NCI-H146 treated with DMSO at 0.1 percent for 48 hours (cell line): ENCODE measurements at regions not wholly inside any gene's neighbourhood (a gene's known extent, or its start where the extent isn't known, plus 50 kb on each side); places are given as distances from the start of the nearest gene placed in this dataset.

ENCODE experiments used
- DNase-seq: peaks from one replicate; lab custom pipeline; 2025; ENCODE audit not compliant: unreplicated experiment; lab: John Stamatoyannopoulos, UW

- DNase-seq: no peak
Measured at GRCh38 chr3:150040097-150040496, 69.4 kb upstream of the PFN2 start.

- no peak for DNase-seq
Measured at GRCh38 chr3:150038830-150039229, 68.1 kb upstream of the PFN2 start.

GRCh38 chr3:150036780-150037179, 66.1 kb upstream of the PFN2 start:
- no peak for DNase-seq

GRCh38 chr3:150035910-150036612, 65.4 kb upstream of the PFN2 start:
- no peak for DNase-seq

- peak; percentile 23 for DNase-seq
Measured at GRCh38 chr3:150035301-150035779, 64.6 kb upstream of the PFN2 start.

GRCh38 chr3:150033721-150034120, 63.0 kb upstream of the PFN2 start:
- peak; percentile 92 for DNase-seq

- DNase-seq: no peak
Measured at GRCh38 chr3:150030841-150031240, 60.1 kb upstream of the PFN2 start.

GRCh38 chr3:150023239-150023636, 52.5 kb upstream of the PFN2 start:
- no peak for DNase-seq

- DNase-seq: no peak
Measured at GRCh38 chr3:150022381-150023238, 51.9 kb upstream of the PFN2 start.

- DNase-seq: no peak
Measured at GRCh38 chr3:150020527-150020926, 49.8 kb upstream of the PFN2 start.
